Fibroblast of lung (primary cell): ENCODE measurements at regions not wholly inside any gene's neighbourhood (a gene's known extent, or its start where the extent isn't known, plus 50 kb on each side); places are given as distances from the start of the nearest gene placed in this dataset.

ENCODE experiments used
- EZH2 ChIP-seq: IDR thresholded peaks from 2 replicates; pipeline ENCODE4 v1.5.1; 2012; ENCODE audit warnings: low read length, control low read depth, mild to moderate bottlenecking; ENCODE audit errors: missing control alignments
- TF ChIP-seq, protein P1 (sequence below), 2 donors: IDR thresholded peaks in 1 of 2; conservative IDR thresholded peaks in 1 of 2; 1 replicate in 1 of 2; 2 replicates in 1 of 2; pipeline ENCODE4 v1.5.1; 2011 to 2012; ENCODE audit warnings: low read length in 2 of 2, control low read depth in 1 of 2, inconsistent platforms in 1 of 2, low read depth in 1 of 2, mild to moderate bottlenecking in 1 of 2

- TF ChIP-seq, protein P1, sequence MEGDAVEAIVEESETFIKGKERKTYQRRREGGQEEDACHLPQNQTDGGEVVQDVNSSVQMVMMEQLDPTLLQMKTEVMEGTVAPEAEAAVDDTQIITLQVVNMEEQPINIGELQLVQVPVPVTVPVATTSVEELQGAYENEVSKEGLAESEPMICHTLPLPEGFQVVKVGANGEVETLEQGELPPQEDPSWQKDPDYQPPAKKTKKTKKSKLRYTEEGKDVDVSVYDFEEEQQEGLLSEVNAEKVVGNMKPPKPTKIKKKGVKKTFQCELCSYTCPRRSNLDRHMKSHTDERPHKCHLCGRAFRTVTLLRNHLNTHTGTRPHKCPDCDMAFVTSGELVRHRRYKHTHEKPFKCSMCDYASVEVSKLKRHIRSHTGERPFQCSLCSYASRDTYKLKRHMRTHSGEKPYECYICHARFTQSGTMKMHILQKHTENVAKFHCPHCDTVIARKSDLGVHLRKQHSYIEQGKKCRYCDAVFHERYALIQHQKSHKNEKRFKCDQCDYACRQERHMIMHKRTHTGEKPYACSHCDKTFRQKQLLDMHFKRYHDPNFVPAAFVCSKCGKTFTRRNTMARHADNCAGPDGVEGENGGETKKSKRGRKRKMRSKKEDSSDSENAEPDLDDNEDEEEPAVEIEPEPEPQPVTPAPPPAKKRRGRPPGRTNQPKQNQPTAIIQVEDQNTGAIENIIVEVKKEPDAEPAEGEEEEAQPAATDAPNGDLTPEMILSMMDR (conservative IDR thresholded peaks at IDR 0.05 in 1 of 2, IDR thresholded peaks at IDR 0.05 in 1 of 2; ENCODE audit: low read depth in 1 of 2, low read length in 2 of 2) = no peak
- TF ChIP-seq EZH2 = no peak
Measured at GRCh38 chr2:8053216-8053615, 628.6 kb upstream of the ID2 start.
